Activated T-cell treated with anti-CD3 and anti-CD28 coated beads, Interleukin-2, amount 50 U/mL, for 24 hours (primary cell): ENCODE measurements at regions not wholly inside any gene's neighbourhood (a gene's known extent, or its start where the extent isn't known, plus 50 kb on each side); places are given as distances from the start of the nearest gene placed in this dataset.
"Not testable (repeated sequence)": the region's sequence is repeated elsewhere in the genome, so short reads cannot be mapped to it uniquely, and the experiment has no call there.

Experiments used
- DNase-seq: peaks from one replicate; pipeline ENCODE4 v3.0.0-alpha.2; 2020
- H3K27ac Mint-ChIP-seq: 2 replicates; pipeline ENCODE4 v1.8.0; 2020; ENCODE audit warnings: mild to moderate bottlenecking, mixed read lengths
- H3K27me3 Mint-ChIP-seq: 2 replicates; pipeline ENCODE4 v1.8.0; 2020; ENCODE audit warnings: mixed read lengths
- H3K36me3 Mint-ChIP-seq: 2 replicates; pipeline ENCODE4 v1.8.0; 2020; ENCODE audit warnings: low read depth, mixed read lengths
- H3K4me1 Mint-ChIP-seq: 2 replicates; pipeline ENCODE4 v1.8.0; 2020; ENCODE audit warnings: low read depth, mixed read lengths
- H3K4me3 Mint-ChIP-seq: 2 replicates; pipeline ENCODE4 v1.8.0; 2020; ENCODE audit warnings: mild to moderate bottlenecking, moderate library complexity, mixed read lengths
- H3K9me3 Mint-ChIP-seq: 2 replicates; pipeline ENCODE4 v1.8.0; 2020; ENCODE audit warnings: mixed read lengths

- H3K27me3 Mint-ChIP-seq = no peaks in the 10 kb centered on the region
- H3K27ac Mint-ChIP-seq = no peak overlapping the region
- no peak for DNase-seq
- H3K4me1 Mint-ChIP-seq = no peaks in the 10 kb centered on the region
- H3K9me3 Mint-ChIP-seq = no peaks in the 10 kb centered on the region
- H3K36me3 Mint-ChIP-seq = no peaks in the 10 kb centered on the region
- no peak overlapping the region for H3K4me3 Mint-ChIP-seq
These were observed 463.6 kb upstream of the CD180 start for GRCh38 chr5:67660149-67660548.

- no peaks in the 10 kb centered on the region for H3K27me3 Mint-ChIP-seq
- no peaks in the 10 kb centered on the region for H3K9me3 Mint-ChIP-seq
- DNase-seq = no peak
- H3K36me3 Mint-ChIP-seq = no peaks in the 10 kb centered on the region
- H3K4me3 Mint-ChIP-seq = no peak overlapping the region
- H3K4me1 Mint-ChIP-seq = no peaks in the 10 kb centered on the region
- no peak overlapping the region for H3K27ac Mint-ChIP-seq
These were observed 462.7 kb upstream of the CD180 start for GRCh38 chr5:67659288-67659687.

DNA sequence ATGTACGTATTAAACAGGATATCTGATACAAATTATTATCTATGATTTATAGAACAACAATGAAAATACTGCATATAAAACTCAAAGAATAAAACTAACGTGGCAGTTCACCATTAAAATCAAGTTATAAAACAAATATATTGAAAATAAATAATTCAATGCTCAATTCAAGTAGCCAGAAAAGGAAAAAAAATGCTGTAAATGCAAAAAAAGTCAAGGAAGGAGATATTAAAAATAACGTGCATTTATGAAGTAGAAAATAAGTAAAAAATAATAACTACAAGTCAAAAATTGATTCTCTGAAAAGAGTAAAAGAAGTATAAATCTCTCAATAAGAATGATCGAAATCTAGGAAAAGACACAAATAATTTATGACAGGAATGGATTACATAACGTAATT lies 460.5 kb upstream of the CD180 start:
- H3K27me3 Mint-ChIP-seq = no peaks in the 10 kb centered on the region
- no peaks in the 10 kb centered on the region for H3K36me3 Mint-ChIP-seq
- no peak for DNase-seq
- H3K27ac Mint-ChIP-seq = no peak overlapping the region
- H3K4me1 Mint-ChIP-seq = no peaks in the 10 kb centered on the region
- H3K9me3 Mint-ChIP-seq = no peaks in the 10 kb centered on the region
- no peak overlapping the region for H3K4me3 Mint-ChIP-seq

- H3K9me3 Mint-ChIP-seq = no peaks in the 10 kb centered on the region
- no peaks in the 10 kb centered on the region for H3K36me3 Mint-ChIP-seq
- no peak for DNase-seq
- no peaks in the 10 kb centered on the region for H3K27me3 Mint-ChIP-seq
- H3K4me1 Mint-ChIP-seq = no peaks in the 10 kb centered on the region
- no peak overlapping the region for H3K27ac Mint-ChIP-seq
- no peak overlapping the region for H3K4me3 Mint-ChIP-seq
These were observed 455.6 kb upstream of the CD180 start for GRCh38 chr5:67652201-67652600.

GRCh38 chr5:67651180-67651579 lies 454.6 kb upstream of the CD180 start:
- Mint-ChIP-seq H3K36me3 (no peaks in the 10 kb centered on the region), H3K4me1 (peaks cover 7% of the 10 kb centered on the region), H3K27me3 (no peaks in the 10 kb centered on the region), H3K4me3 (no peak overlapping the region), H3K27ac (no peak overlapping the region), H3K9me3 (no peaks in the 10 kb centered on the region)
- DNase-seq = no peak

DNA sequence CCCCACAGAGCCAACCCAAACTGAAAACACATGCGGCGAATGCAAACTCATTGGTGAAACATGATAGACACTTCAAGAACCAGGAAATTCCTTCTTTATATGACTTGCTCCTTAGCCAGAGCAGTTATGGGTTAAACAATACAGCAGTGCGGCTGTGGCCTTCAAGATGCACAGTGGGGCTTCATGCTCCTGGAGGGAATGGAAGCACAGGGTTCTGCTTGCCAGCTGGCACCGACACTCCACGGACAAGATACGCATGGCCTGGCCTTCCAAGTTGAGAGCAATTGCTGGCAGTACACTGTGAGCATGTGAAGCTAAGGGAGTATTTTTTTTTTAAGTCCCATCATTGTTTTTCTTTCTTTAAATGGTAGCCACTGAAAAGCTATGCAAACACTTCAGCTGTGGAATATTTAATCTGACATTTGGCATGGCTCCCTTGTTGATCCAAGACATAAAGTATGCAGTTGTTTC lies 451.6 kb upstream of the CD180 start:
- Mint-ChIP-seq H3K4me1 (peaks cover 7% of the 10 kb centered on the region), H3K27ac (no peak overlapping the region), H3K4me3 (no peak overlapping the region), H3K9me3 (peaks cover 10% of the 10 kb centered on the region), H3K27me3 (no peaks in the 10 kb centered on the region), H3K36me3 (no peaks in the 10 kb centered on the region)
- no peak for DNase-seq

GRCh38 chr5:67647772-67648171 lies 451.2 kb upstream of the CD180 start:
- H3K27ac Mint-ChIP-seq = no peak overlapping the region

DNA sequence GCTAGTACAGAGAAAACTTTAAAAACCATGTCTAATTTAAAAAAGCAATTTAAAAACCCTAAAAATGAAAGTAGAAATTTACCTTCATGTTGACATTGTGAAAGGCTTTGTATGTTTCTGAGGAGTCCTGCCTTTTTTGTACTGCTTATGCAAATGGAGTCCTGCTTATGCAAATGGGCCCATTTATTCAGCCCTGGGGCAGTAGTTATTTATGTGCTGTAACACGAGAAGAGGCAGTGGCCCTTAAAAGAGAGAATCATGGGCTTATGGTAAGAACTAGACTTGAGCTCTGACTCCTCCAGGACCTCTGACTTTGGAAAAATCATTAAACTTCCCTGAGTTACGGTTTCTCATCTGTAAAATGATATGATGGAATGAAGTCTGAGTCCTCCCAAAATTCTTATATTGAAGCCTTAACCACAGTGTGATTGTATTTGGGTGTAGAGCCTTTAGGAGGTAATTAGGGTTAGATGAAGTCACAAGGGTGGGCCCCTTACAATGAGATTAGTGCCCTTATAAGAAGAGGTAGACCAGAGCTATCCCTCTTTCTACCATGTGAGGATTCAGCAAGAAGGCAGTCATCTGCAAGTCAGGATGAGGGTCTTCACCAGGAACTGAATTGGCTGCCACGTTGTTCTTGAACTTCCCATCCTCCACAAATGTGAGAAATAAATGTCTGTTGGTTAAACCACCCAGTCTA lies 447.8 kb upstream of the CD180 start:
- Mint-ChIP-seq H3K36me3 (no peaks in the 10 kb centered on the region), H3K4me1 (peaks cover 7% of the 10 kb centered on the region), H3K27ac (no peak overlapping the region), H3K9me3 (peaks cover 10% of the 10 kb centered on the region), H3K4me3 (no peak overlapping the region), H3K27me3 (no peaks in the 10 kb centered on the region)
- DNase-seq = no peak

More at GRCh38 chr5:67647772-67648171, 451.2 kb upstream of the CD180 start:
- Mint-ChIP-seq H3K4me3 (no peak overlapping the region), H3K4me1 (peaks cover 7% of the 10 kb centered on the region), H3K9me3 (peaks cover 10% of the 10 kb centered on the region), H3K27me3 (no peaks in the 10 kb centered on the region), H3K36me3 (no peaks in the 10 kb centered on the region)
- no peak for DNase-seq

DNA sequence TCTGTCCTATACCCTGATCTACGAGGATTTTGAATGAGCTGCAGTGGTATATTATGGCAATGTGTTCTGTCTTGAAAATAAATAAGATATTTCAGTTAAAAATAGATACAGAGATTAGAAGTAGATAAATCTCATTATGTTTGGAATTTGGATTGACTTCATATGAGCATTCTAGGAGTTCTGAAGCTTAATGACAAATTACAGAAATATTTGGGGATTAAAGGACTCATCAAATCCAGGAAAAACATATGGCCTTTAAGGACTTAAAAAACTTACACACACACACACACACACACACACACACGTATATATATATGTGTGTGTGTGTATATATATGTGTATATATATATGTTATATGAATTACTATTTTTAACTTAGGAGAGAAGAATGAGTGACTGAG lies 446.9 kb upstream of the CD180 start:
- Mint-ChIP-seq H3K27ac (no peak overlapping the region), H3K4me3 (no peak overlapping the region), H3K4me1 (peaks cover 7% of the 10 kb centered on the region), H3K9me3 (peaks cover 10% of the 10 kb centered on the region), H3K36me3 (no peaks in the 10 kb centered on the region), H3K27me3 (no peaks in the 10 kb centered on the region)
- no peak for DNase-seq

- H3K27ac Mint-ChIP-seq = no peak overlapping the region
- peaks cover 6% of the 10 kb centered on the region for H3K9me3 Mint-ChIP-seq
- DNase-seq = no peak
- no peak overlapping the region for H3K4me3 Mint-ChIP-seq
- H3K27me3 Mint-ChIP-seq = no peaks in the 10 kb centered on the region
- no peaks in the 10 kb centered on the region for H3K4me1 Mint-ChIP-seq
- no peaks in the 10 kb centered on the region for H3K36me3 Mint-ChIP-seq
These were observed 443.4 kb upstream of the CD180 start for GRCh38 chr5:67639976-67640375.

GRCh38 chr5:67639313-67639712 lies 442.7 kb upstream of the CD180 start:
- Mint-ChIP-seq H3K27me3 (no peaks in the 10 kb centered on the region), H3K36me3 (no peaks in the 10 kb centered on the region), H3K4me3 (no peak overlapping the region), H3K27ac (no peak overlapping the region), H3K9me3 (peaks cover 3% of the 10 kb centered on the region), H3K4me1 (no peaks in the 10 kb centered on the region)
- no peak for DNase-seq

DNA sequence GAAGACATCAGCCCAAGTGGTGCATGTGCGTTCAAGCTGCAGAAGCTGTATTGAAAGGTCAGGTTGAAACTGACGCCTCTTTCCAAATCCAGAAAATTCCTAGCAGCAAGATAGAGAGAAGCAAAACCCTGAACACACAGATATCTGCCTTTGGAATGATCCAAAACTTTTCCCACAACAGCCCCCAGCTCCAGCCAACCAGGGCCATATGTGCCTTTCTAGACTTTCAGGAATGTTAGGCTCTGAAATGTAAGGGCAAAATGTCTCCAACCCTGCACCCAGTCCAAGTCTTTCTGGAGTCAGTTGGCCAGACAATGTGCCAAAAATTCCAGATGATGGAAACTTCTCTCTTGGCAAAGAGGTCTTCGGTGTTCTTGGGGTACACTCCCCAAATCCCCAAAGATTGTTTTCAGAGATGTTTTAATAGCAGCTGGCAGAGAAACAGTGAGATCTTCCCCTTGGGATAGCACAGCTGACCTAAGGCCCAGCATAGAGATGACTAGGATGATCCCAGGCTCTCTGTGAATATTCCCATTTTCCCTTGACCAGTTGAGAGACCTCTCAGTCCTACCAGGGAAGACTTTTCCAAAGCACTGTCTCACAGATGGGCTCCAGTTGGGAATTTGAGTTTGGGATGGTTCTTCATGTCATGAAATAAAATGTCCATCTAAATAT lies 440.4 kb upstream of the CD180 start:
- Mint-ChIP-seq H3K27me3 (no peaks in the 10 kb centered on the region), H3K4me1 (no peaks in the 10 kb centered on the region)

GRCh38 chr5:67636091-67636490 lies 439.5 kb upstream of the CD180 start:
- peaks cover 6% of the 10 kb centered on the region for H3K9me3 Mint-ChIP-seq
- H3K4me1 Mint-ChIP-seq = no peaks in the 10 kb centered on the region
- no peak overlapping the region for H3K27ac Mint-ChIP-seq
- no peak overlapping the region for H3K4me3 Mint-ChIP-seq
- peaks cover 3% of the 10 kb centered on the region for H3K27me3 Mint-ChIP-seq
- DNase-seq = no peak
- H3K36me3 Mint-ChIP-seq = no peaks in the 10 kb centered on the region

More for the DNA sequence above, 440.4 kb upstream of the CD180 start:
- Mint-ChIP-seq H3K27ac (no peak overlapping the region), H3K36me3 (no peaks in the 10 kb centered on the region), H3K4me3 (no peak overlapping the region), H3K9me3 (peaks cover 3% of the 10 kb centered on the region)
- DNase-seq = no peak

DNA sequence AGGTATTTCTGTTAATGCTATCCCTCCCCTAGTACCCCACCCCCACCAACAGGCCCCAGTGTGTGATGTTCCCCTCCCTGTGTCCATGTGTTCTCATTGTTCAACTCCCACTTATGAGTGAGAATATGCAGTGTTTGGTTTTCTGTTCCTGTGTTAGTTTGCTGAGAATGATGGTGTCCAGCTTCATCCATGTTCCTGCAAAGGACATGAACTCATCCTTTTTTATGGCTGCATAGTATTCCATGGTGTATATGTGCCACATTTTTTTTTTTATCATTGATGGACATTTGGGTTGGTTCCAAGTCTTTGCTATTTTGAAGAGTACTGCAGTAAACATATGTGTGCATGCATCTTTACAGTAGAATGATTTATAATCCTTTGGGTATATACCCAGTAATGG lies 430.5 kb upstream of the CD180 start:
- not testable (repeated sequence) for H3K9me3 Mint-ChIP-seq, H3K4me3 Mint-ChIP-seq, H3K4me1 Mint-ChIP-seq, H3K27me3 Mint-ChIP-seq, H3K27ac Mint-ChIP-seq, DNase-seq, H3K36me3 Mint-ChIP-seq

GRCh38 chr5:67623078-67623477 lies 426.5 kb upstream of the CD180 start:
- H3K4me3 Mint-ChIP-seq = no peak overlapping the region
- no peak for DNase-seq
- H3K4me1 Mint-ChIP-seq = peaks cover 16% of the 10 kb centered on the region
- no peak overlapping the region for H3K27ac Mint-ChIP-seq
- H3K9me3 Mint-ChIP-seq = no peaks in the 10 kb centered on the region
- peaks cover 6% of the 10 kb centered on the region for H3K27me3 Mint-ChIP-seq
- H3K36me3 Mint-ChIP-seq = no peaks in the 10 kb centered on the region
